Suprapubic skin (tissue), 3 donors: ENCODE measurements at regions not wholly inside any gene's neighbourhood (a gene's known extent, or its start where the extent isn't known, plus 50 kb on each side); places are given as distances from the start of the nearest gene placed in this dataset.

Source experiments
- POLR2A ChIP-seq, 2 donors: fragments of 450-650 bp; IDR thresholded peaks; one replicate each; pipeline ENCODE4 v1.6.1; 2017; ENCODE audit warnings: antibody characterized with exemption in 2 of 2, mild to moderate bottlenecking in 2 of 2, moderate library complexity in 2 of 2
- TF ChIP-seq, protein P1 (sequence below), 2 donors: fragments of 200-600 bp in 1 of 2; fragments of 450-650 bp in 1 of 2; sonication (generic) in 1 of 2; IDR thresholded peaks; one replicate each; pipeline ENCODE4 v1.5.1; 2016 to 2019; ENCODE audit warnings: antibody characterized with exemption in 2 of 2, mild to moderate bottlenecking in 1 of 2, moderate library complexity in 1 of 2

GRCh38 chr9:27929841-27930240, 356.6 kb upstream of the C9orf72 start:
- TF ChIP-seq, protein P1, sequence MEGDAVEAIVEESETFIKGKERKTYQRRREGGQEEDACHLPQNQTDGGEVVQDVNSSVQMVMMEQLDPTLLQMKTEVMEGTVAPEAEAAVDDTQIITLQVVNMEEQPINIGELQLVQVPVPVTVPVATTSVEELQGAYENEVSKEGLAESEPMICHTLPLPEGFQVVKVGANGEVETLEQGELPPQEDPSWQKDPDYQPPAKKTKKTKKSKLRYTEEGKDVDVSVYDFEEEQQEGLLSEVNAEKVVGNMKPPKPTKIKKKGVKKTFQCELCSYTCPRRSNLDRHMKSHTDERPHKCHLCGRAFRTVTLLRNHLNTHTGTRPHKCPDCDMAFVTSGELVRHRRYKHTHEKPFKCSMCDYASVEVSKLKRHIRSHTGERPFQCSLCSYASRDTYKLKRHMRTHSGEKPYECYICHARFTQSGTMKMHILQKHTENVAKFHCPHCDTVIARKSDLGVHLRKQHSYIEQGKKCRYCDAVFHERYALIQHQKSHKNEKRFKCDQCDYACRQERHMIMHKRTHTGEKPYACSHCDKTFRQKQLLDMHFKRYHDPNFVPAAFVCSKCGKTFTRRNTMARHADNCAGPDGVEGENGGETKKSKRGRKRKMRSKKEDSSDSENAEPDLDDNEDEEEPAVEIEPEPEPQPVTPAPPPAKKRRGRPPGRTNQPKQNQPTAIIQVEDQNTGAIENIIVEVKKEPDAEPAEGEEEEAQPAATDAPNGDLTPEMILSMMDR (IDR thresholded peaks at IDR 0.05): no peak
- no peak for TF ChIP-seq POLR2A (IDR thresholded peaks at IDR 0.05)
